Aorta (tissue), 5 donors: ENCODE measurements at regions not wholly inside any gene's neighbourhood (a gene's known extent, or its start where the extent isn't known, plus 50 kb on each side); places are given as distances from the start of the nearest gene placed in this dataset.

Experiments
- ATAC-seq: fragments of 200-7000 bp; cut with Tn5 transposase; one replicate; pipeline ENCODE4 v1.9.1; 2022; ENCODE audit warnings: moderate library complexity; ENCODE audit not compliant: low FRiP score
- DNase-seq, 2 donors: peaks; one replicate each; pipeline ENCODE4 v3.0.0-alpha.2; 2020
- H3K27ac ChIP-seq, 2 donors: one replicate each; pipeline ENCODE4 v1.5.1; 2013; ENCODE audit warnings: low read length in 2 of 2, mild to moderate bottlenecking in 2 of 2, moderate library complexity in 2 of 2, control low read depth in 1 of 2, inconsistent platforms in 1 of 2, low read depth in 1 of 2
- H3K27me3 ChIP-seq, 2 donors: one replicate each; pipeline ENCODE4 v1.6.1; 2013; ENCODE audit warnings: control low read depth in 1 of 2, low read length in 1 of 2, mild to moderate bottlenecking in 1 of 2, moderate library complexity in 1 of 2; ENCODE audit not compliant: insufficient read depth in 2 of 2, control insufficient read depth in 1 of 2
- H3K36me3 ChIP-seq, 2 donors: one replicate each; pipeline ENCODE4 v1.6.1; 2013; ENCODE audit warnings: control low read depth in 1 of 2, low read length in 1 of 2, mild to moderate bottlenecking in 1 of 2; ENCODE audit not compliant: insufficient read depth in 2 of 2, control insufficient read depth in 1 of 2
- H3K4me1 ChIP-seq, 2 donors: one replicate each; pipeline ENCODE4 v1.6.1; 2013; ENCODE audit warnings: low read length in 2 of 2, control low read depth in 1 of 2, mild to moderate bottlenecking in 1 of 2, moderate library complexity in 1 of 2; ENCODE audit not compliant: insufficient read depth in 2 of 2, control insufficient read depth in 1 of 2
- H3K4me3 ChIP-seq, 2 donors: one replicate each; pipeline ENCODE4 v1.5.1; 2013; ENCODE audit warnings: low read length in 2 of 2, control low read depth in 1 of 2, mild to moderate bottlenecking in 1 of 2
- H3K9me3 ChIP-seq: one replicate; pipeline ENCODE4 v1.6.1; 2013; ENCODE audit warnings: mild to moderate bottlenecking, low read length; ENCODE audit not compliant: control insufficient read depth
- WGBS, 2 donors: extraction: QIAGEN DNeasy Blood & Tissue Kit; methylation state at CpG; one replicate each; pipeline ENCODE4 v1.1.7; 2013; 5-methylcytosine and 5-hydroxymethylcytosine counted together
- intact Hi-C, 2 donors: fragments of 100-400 bp; cut with DNase I; formaldehyde crosslinking; loops; one replicate each; pipeline versions ENCODE4 v1.14.2 to v1.15.0; 2022
- donor health status: healthy with polysubstance abuse.
- donor health status: Bipolar disorder and iron deficiency.
- donor health status: DM: no; HTN: no; CAD: no.
- donor health status: DM: no; HTN: no; CAD: no.
- donor health status: DM: yes; HTN: yes; CAD: no.

DNA sequence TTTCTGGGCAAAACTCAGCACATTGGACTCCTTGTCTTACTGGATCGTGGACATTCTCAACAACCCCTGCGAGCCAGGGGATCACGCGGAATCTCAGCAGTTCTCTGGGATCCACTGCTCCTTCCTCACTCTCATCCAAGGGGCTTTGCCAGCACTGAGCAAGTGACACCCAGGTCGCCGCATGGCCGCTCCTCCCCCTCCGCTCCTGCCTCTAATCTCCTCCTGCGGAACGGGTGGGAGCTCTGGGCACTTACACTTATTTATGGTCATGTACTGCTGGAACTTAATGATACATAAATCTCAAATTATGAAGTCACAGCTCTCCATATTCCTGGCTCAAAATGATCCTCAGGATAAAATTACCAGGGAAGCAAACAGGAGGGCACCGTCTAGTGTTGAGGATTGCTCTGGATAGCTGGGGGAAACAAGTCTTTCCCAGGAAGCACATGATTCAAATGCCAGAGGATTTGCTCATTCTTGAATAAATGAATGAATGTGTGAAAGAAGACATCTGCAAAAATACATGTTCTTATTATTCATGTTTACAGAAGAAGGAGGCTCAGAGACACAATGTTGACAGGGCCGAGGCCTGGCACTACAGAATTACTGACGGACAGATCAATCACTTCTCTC is 1077.3 kb downstream of the TBC1D22A start:
- ATAC-seq = no peak
- Histone ChIP-seq H3K27ac (no peak overlapping the region), H3K36me3 (no peaks in the 10 kb centered on the region), H3K4me3 (no peak overlapping the region), H3K4me1 (no peaks in the 10 kb centered on the region), H3K9me3 (peaks cover 1% of the 10 kb centered on the region), H3K27me3 (no peaks in the 10 kb centered on the region)
- WGBS, 2 donors = 49 to 58% methylated on average over 13 of the region's 13 CpGs
- intact Hi-C loops = no loop called here
- DNase-seq = no peak

DNA sequence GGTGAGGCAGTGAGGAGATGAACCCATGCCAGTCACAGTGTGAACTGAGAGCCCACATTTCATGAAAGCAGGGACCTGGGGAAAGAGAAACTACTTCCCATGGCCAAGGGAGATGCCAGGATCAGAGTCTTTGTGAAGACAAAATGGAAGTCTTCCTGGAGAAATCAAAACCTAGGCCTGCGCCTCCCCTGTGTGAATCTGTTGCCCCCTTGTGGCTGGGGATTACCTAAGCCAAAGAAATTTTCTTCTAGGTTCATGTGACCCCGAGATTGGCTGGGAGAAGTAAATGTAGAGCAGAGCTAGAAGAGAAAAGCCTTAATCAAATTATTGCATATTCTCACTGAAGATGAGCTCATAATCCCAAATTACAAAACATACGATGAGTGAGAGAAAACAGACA is 1075.3 kb downstream of the TBC1D22A start:
- ATAC-seq = no peak
- intact Hi-C loops = no loop called here
- no peaks in the 10 kb centered on the region for H3K27me3 ChIP-seq
- no peaks in the 10 kb centered on the region for H3K36me3 ChIP-seq
- H3K4me1 ChIP-seq = no peaks in the 10 kb centered on the region
- no peak for DNase-seq
- no peak overlapping the region for H3K27ac ChIP-seq
- 78 to 88% methylated on average over 3 of the region's 3 CpGs for WGBS, 2 donors
- H3K4me3 ChIP-seq = no peak overlapping the region
- peaks cover 1% of the 10 kb centered on the region for H3K9me3 ChIP-seq

DNA sequence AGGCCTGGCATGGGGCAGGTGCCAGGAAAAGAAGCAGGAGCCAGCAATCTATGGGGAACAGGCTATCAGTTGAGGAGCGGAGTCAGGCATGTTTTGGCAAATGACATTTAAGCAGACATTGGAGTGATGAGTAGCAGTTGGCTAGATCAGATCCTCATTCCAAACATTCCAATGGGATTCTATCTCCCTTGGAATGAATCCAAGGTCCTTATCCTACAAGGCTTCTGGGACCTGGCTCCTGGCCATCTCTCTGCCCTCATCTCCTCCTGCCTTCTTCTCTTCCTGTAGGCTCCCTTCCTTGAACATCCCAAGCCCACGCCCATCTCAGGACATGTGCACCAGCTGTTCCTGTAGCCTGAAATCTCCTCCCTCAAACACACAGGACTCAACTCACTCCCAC is 1074.5 kb downstream of the TBC1D22A start:
- H3K36me3 ChIP-seq = no peaks in the 10 kb centered on the region
- intact Hi-C loops = no loop called here
- no peak for DNase-seq
- ATAC-seq = no peak
- no peaks in the 10 kb centered on the region for H3K4me1 ChIP-seq
- 84 to 90% methylated on average over 2 of the region's 2 CpGs for WGBS, 2 donors
- H3K4me3 ChIP-seq = no peak overlapping the region
- peaks cover 1% of the 10 kb centered on the region for H3K9me3 ChIP-seq
- H3K27me3 ChIP-seq = no peaks in the 10 kb centered on the region
- no peak overlapping the region for H3K27ac ChIP-seq

DNA sequence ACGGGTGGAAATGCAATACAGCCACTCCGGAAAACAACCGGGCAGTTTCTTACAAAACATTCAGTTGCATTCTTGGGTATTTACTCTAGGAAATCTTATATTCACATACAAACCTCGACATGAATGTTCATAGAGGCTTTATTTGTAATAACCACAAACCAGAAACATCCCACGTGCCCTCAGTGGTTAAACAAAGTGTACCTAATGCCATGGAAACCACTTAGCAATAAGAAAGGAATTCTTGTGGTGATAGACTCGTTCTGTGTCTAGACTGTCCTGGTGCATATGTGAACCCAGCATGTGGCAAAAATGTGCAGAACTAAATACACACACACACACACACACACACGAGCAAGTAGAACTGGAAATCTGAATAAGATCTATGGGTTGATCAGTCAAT is 1073.3 kb downstream of the TBC1D22A start:
- ATAC-seq (no peak), DNase-seq (no peak)
- H3K4me1 ChIP-seq = no peaks in the 10 kb centered on the region
- 38 to 45% methylated on average over 7 of the region's 7 CpGs for WGBS, 2 donors
- peaks cover 1% of the 10 kb centered on the region for H3K9me3 ChIP-seq
- no peak overlapping the region for H3K4me3 ChIP-seq
- H3K36me3 ChIP-seq = no peaks in the 10 kb centered on the region
- H3K27ac ChIP-seq = no peak overlapping the region
- no peaks in the 10 kb centered on the region for H3K27me3 ChIP-seq
- intact Hi-C loops = no loop called here

DNA sequence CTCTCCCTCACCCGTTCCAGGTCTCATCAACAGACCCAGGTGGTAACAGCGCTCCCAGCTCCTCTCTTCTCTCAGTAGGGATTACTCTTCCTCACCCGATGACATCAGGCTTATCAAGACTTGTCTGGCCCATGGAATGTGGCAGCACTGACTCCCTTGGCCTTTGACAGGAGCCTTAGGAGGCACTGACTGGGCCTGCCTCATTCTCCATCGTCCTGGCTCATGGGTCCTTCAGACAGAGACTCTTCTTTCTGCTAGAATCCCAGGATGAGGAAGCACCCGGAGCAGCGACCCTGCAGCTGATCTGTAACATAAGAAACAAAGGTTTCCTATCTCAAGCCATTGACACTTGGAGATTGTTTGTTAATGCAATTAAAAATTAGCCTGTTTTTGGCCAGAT is 1063.6 kb downstream of the TBC1D22A start:
- Histone ChIP-seq H3K4me3 (no peak overlapping the region), H3K36me3 (no peaks in the 10 kb centered on the region), H3K9me3 (no peaks in the 10 kb centered on the region), H3K27ac (no peak overlapping the region), H3K4me1 (no peaks in the 10 kb centered on the region), H3K27me3 (no peaks in the 10 kb centered on the region)
- ATAC-seq (no peak), DNase-seq (no peak)
- 65 to 67% methylated on average over 6 of the region's 6 CpGs for WGBS, 2 donors
- intact Hi-C loops = no loop called here

DNA sequence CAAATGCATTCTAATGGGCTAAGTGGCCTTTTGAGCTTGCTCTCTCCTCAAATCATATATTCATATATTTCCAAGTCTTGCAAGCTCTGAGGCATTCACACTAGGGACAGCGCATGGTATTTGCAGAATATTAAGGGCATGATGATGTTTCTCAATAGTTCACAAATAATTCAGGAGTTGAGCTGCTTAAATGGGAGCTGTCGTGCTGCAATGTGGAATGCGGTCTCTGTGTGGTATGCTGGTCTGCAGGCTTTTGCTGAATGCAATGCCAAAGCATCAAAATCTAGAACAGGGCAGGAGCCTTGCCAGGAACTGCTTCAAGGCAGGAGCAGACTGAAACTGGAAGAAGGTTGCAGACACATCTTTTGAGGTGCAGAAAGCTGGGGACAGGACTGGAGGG is 1060.0 kb downstream of the TBC1D22A start:
- Histone ChIP-seq H3K4me1 (no peaks in the 10 kb centered on the region), H3K9me3 (peaks cover 4% of the 10 kb centered on the region), H3K27ac (no peak overlapping the region), H3K4me3 (no peak overlapping the region), H3K36me3 (no peaks in the 10 kb centered on the region), H3K27me3 (no peaks in the 10 kb centered on the region)
- intact Hi-C loops = no loop called here
- ATAC-seq (no peak), DNase-seq (no peak)
- 45 to 46% methylated on average over 3 of the region's 3 CpGs for WGBS, 2 donors

DNA sequence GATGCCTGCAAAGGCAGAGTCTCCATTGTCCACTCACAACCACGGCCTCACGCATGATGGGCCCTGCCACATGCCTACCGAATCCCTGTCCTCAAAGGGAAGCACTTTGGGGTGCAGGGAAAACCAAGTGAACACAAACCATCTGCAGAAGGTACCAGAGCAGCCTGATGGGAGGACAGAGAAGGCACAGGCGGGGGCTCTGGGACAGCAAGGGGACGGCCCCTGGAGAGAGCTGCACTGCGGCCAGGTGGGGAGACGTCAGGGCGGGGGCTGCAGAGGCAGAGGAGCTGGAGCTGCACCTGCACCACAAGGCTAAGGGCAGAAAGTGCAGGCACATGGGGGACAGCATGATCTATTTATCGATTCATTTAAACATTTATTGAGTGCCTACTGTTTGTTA is 1056.0 kb downstream of the TBC1D22A start:
- Histone ChIP-seq H3K4me1 (no peaks in the 10 kb centered on the region), H3K27ac (no peak overlapping the region), H3K36me3 (no peaks in the 10 kb centered on the region), H3K9me3 (peaks cover 4% of the 10 kb centered on the region), H3K27me3 (no peaks in the 10 kb centered on the region), H3K4me3 (no peak overlapping the region)
- ATAC-seq = no peak
- DNase-seq = no peak
- intact Hi-C loops = no loop called here
- 77 to 81% methylated on average over 9 of the region's 9 CpGs for WGBS, 2 donors

DNA sequence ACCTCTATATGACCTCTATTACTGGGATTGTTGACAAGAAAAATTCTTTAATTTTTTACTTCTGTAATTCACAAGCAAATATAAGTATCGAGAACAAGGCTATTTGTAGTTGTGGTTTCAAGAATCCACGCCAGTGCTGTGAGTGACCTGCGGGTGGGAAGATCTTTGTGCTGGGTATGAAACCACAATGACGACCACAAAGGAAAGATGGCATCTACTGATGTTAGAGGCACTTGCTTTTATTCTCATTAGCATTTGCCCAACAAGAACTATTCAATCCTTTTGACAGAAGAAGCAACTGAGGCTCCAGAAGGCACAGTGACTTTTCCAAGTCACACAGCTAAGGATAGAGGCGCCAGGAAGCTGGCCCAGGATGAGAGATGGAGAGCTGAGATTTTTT is 1054.9 kb downstream of the TBC1D22A start:
- H3K4me1 ChIP-seq = no peaks in the 10 kb centered on the region
- H3K27ac ChIP-seq = no peak overlapping the region
- H3K4me3 ChIP-seq = no peak overlapping the region
- no peaks in the 10 kb centered on the region for H3K36me3 ChIP-seq
- intact Hi-C loops = no loop called here
- 82 to 92% methylated on average over 5 of the region's 5 CpGs for WGBS, 2 donors
- ATAC-seq = no peak
- no peak for DNase-seq
- H3K27me3 ChIP-seq = no peaks in the 10 kb centered on the region
- peaks cover 4% of the 10 kb centered on the region for H3K9me3 ChIP-seq

DNA sequence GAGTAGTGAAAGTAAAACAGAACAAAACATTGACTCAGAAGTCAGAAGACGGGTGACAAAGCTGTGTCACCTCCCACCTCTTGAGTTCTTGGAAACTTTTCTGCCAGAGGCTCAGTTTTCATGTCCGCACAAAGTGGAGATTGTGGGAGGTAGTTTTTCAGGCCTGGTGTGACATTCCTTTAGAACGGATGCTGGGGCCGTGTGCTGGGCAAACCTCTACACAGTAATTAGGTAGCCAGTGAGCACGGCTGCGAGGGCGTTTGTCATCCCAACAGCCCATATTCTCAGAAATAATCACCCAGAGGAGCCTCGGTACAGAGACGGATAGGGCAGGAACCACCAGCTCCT is 1054.4 kb downstream of the TBC1D22A start:
- intact Hi-C loops = no loop called here
- Histone ChIP-seq H3K27ac (no peak overlapping the region), H3K9me3 (peaks cover 4% of the 10 kb centered on the region), H3K36me3 (no peaks in the 10 kb centered on the region), H3K4me1 (no peaks in the 10 kb centered on the region), H3K27me3 (no peaks in the 10 kb centered on the region), H3K4me3 (no peak overlapping the region)
- WGBS, 2 donors = 86 to 88% methylated on average over 9 of the region's 9 CpGs
- DNase-seq (no peak), ATAC-seq (no peak)
